NCI-H2196 treated with DMSO at 0.1 percent for 48 hours (cell line): ENCODE measurements at regions not wholly inside any gene's neighbourhood (a gene's known extent, or its start where the extent isn't known, plus 50 kb on each side); places are given as distances from the start of the nearest gene placed in this dataset.

Experiments used
- DNase-seq: peaks from one replicate; lab custom pipeline; 2025; ENCODE audit not compliant: unreplicated experiment; lab: John Stamatoyannopoulos, UW

- DNase-seq, result no peak
Observed at GRCh38 chr13:34001389-34001788, 183.4 kb downstream of the RFC3 start.

GRCh38 chr13:34002141-34002540 lies 184.2 kb downstream of the RFC3 start:
- DNase-seq, result no peak

- no peak for DNase-seq
Observed at GRCh38 chr13:34002924-34003323, 185.0 kb downstream of the RFC3 start.

- DNase-seq, result no peak
Observed at GRCh38 chr13:34003656-34004055, 185.7 kb downstream of the RFC3 start.

DNA sequence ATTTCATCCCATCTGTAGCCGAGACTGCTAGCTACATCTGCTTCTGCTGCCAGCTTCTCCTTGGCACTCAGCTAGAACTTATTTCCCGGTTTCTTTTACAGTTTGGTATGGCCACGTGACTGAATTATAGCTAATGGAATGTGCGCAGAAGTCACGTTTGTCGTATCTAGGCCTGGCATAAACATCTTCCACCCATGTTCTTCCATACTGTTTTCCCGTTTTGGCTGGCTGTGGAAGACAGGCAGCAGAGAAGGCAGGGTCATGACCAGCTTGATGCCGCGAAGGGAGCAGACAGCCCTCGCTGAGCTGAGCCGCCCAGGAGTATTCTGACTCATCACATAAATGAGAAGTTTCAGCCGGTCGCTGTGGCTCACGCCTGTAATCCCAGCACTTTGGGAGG lies 186.7 kb downstream of the RFC3 start:
- no peak for DNase-seq

DNA sequence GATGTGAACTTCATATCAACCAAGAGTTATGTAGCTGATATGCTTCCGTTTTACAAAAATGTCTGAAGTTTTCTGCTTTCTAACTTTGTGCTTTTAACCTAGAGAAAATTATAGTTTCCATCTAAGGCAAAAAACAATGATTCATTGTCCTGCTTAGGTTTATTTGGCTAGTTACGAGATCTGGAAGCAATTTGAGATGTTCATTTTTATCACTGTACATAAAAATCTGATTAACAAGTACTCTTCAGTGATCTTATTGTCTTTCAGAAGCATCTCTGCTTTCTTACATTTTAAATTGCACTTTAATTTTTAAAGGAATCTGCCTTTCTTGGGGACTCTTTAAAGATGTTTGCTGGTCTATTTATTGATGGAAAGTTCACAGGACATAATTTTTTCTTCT lies 188.1 kb downstream of the RFC3 start:
- DNase-seq, result no peak

DNA sequence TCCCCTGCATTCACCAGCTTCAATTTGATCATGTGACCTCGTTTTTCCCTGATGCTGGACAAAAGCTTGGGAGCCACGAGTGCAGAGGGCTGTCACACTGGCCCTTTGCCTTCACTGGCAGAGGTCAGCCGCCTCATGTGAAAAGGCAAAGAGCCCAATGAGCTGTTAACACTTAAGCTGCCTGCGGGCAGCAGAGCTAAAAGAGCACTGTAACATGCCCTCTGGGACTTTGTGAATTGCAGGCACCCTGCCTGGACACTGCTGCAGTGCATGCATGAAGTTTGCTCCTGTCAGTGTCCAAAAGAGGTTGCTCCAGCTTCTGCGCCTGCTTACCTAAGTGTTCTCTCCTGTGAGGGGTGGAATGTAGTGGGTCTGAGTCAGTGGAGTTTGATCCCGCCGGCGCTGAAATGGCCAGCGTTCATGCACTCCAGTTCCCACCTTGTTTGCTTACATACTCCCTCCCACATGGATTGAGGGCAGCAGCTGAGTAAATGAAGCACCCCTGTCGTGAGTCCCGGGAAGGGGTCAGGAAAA lies 193.7 kb downstream of the RFC3 start:
- DNase-seq, result no peak

DNA sequence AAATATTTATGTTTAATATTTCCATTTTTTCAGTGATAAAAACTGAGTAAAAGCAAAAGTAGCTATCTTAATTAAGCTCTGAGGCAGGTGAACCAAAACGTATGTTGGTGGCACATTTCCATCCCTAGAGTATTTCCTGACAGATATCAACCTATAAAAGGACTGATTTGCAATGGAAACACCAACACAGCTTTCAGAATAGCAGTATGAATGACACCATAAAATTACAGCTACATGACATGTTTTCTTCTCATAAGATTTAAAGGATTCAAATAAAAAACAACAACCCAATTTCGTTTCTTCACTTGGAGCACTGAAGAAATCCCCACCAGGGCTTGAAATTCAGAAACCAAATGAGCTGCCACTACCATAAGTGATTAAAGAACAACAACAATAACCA lies 194.4 kb downstream of the RFC3 start:
- no peak for DNase-seq

DNA sequence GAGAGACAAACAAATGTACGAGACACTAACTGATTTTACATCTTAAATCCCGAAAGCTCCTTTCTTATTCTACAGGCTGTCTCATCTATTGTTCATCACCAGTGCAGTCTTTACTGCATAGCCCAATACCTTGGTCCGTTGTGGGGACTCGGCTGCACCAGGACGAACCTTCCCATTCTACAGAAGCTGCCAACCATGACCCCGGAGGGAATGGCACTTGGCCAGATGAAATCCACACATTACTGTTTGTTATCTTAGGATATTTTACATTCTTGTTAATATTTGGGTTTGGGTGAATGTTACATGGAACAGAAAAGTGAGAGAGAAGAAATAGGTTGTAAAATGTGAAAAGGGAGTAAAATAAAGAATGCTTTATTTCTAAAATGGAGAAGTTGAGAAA lies 195.1 kb downstream of the RFC3 start:
- no peak for DNase-seq

DNA sequence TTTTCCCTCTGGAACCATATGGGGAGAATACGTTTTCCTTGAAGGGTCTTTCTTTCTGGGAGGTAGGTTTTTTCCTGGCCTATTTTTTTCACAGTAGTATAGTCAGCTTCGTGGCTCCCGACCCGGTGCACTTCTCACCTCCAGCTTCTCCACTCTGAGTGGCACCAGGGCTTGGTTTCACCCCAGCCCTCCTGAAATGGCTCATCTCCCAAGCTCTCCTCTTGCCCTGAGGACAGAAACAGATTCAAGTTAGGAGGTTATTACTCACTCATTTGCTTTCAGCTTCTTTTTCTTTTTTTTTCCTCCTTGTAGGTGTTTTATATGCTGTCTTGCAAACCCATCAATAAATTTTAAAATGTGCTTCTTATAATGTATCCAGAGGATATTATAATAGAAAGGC lies 199.3 kb downstream of the RFC3 start:
- DNase-seq, result no peak

GRCh38 chr13:34019870-34020269 lies 201.9 kb downstream of the RFC3 start:
- no peak for DNase-seq

GRCh38 chr13:34020388-34020787 lies 202.4 kb downstream of the RFC3 start:
- no peak for DNase-seq

DNA sequence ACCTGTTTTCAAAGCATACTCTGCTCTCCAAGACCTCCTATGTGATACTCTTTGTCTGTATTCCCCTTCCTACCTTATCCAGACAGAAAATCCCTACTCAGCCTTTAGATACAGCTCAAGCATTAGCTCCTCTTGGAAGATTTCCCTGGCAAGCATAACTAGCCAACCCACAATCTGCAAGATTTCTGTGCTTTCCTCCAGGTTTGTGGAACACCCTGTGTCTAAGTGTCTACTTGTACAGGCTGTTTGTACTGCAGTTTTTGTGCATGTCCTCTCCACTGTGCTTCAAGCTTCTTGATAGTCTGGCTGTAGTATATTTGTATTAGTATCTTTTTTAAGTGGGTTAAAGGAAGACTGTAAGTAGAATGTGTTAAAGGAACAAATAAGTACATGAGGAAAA lies 203.7 kb downstream of the RFC3 start:
- DNase-seq, result no peak

DNA sequence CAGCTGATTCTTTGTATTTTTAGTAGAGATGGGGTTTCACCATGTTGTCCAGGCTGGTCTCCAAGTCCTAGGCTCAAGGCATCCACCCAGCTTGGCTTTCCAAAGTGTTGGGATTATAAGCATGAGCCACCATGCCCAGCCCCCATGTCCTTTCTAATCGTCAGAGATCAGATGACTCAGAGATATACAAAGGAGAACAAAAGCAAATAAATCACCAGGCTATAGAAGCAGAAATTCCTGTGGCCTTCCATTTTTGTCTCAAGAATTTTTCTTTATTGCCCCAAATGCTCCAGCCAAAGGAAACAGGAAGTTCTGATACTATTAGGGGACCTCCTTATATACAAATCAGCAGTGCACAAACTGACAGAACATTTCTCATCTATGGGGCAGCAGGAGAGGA lies 207.8 kb downstream of the RFC3 start:
- no peak for DNase-seq

- no peak for DNase-seq
Observed at GRCh38 chr13:34026308-34026707, 208.4 kb downstream of the RFC3 start.

- DNase-seq, result no peak
Observed at GRCh38 chr13:34028496-34029442, 210.8 kb downstream of the RFC3 start.

GRCh38 chr13:34030782-34031181 lies 212.8 kb downstream of the RFC3 start:
- DNase-seq, result no peak

GRCh38 chr13:34031610-34032009 lies 213.7 kb downstream of the RFC3 start:
- no peak for DNase-seq

- DNase-seq, result no peak
Observed at GRCh38 chr13:34034411-34034810, 216.5 kb downstream of the RFC3 start.

DNA sequence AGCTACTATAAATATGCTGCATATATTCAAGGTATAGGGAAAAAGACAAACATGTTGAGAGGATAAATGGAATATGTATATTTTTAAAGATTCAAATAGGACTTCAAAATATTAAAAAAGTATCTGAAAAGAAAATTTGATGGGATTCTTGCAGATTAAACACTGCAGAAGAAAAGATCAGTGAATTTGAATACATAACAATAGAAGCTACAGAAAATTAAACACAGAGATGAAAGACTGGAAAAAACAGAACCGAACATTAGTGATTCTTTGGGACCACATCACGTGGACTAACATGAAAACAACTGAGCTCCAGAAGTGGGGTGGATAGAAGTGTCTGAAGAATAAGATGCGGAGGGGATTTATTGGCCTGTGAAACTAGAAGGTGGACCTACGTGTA lies 217.2 kb downstream of the RFC3 start:
- no peak for DNase-seq

DNA sequence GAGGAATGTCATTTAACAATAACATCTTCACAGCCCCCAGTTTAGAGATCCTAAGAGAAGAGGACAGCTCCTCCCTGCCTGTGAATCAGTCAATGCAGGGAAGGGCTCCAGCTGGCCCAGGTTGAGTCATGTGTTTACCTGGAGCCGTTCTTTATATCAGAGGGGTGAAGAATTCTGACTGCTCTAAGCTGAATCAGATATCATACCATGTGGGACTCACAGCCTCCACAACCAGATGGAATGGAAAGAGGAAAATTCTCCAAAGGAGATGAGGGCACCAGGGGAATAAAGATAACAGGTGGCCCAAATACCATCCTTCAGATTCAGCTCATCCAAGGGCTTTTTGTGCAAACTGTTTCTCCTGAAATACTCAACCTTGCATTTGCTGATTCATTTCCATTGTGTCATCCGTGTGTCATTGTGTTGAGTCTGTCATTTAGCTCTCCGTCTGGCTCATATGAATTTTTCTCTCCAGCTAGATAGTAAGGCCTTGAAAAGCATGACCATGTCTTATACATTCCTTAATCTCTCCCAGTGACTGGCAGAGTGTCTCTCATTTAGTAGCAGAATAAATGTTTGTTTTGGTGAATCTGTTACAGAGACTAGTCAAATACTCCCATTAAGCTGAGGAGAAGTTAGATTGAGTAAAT lies 217.9 kb downstream of the RFC3 start:
- DNase-seq, result no peak
